HS-27A (cell line): ENCODE measurements at regions not wholly inside any gene's neighbourhood (a gene's known extent, or its start where the extent isn't known, plus 50 kb on each side); places are given as distances from the start of the nearest gene placed in this dataset.

Source experiments
- DNase-seq: peaks from one replicate; pipeline ENCODE4 v3.0.0-alpha.2; 2012; ENCODE audit warnings: low read depth, missing footprints

DNA sequence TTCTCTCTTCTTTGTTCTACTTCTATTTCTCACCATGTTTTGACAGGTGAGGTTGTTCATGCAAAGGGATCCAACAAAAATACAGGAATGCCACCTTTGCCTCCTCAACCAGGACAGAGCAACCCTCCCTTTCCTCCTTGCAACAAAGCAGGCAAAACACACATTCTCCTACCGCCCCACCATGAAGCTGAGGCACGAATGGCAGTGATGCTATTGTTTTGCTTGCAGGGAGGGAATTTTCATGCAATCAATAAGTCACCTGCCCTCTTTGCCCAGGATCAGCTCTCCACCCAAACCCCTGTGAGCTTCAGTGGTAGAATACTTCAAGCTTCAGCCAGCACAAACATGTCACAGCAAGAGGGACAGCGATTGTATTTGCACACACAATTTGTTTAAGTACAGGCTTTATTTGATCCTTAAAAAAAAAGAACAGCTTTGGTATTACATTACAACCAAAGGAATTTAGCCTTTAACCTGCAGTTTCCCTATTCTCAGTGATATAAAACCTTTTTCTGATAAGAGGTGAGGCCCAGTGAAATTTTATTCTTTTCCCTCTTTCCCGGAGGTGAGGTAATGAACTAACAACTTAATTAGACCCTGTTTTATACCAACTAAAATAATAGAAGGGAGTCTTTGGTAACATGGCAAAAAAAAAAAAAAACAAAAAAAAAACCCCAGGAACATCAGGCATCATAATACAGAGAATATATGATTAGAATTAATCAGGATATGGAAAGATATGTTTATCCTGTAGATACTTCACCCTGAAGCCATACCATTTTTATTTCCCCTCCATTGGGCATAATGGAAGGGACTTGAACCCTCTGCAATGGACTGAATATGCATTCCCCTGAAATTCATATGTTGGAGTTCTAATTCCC lies 87.0 kb upstream of the EEA1 start:
- DNase-seq, result no peak

- DNase-seq, result no peak
Measured at GRCh38 chr12:93016752-93017350, 87.8 kb upstream of the EEA1 start.

- DNase-seq, result no peak
Measured at GRCh38 chr12:93018610-93019009, 89.5 kb upstream of the EEA1 start.

DNA sequence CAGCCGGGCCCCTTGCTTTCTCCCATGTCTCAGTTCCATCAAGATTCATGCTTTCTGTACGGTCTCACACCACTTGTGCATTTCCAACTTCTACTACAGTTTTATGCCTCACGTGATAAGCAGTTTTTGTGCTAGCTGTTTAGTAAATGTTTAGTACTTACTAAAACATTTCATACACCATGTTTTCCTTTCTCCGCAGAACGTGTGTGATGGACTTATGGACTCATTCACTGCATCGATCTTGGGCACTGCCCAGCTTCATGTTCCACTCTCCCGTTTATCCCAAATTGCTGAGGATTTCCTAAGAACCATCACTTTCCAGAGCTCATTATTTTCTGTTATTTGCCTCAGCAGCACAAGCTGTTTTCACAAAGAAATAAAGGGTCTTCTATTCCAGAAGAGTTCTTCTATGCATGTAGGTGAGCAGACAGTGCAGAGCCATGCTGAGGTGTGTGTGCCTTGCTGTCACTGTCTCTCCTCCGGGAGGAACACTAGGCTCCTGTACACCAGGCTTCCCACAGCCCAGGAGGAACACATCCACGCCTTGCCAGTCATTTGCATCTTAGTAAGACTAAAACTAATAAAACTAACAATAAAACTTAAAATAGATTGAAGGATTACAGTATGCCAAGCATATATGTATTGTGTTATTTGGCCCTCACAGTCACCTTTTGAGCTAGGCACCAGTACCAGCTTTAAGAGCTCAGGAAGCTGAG lies 90.3 kb upstream of the EEA1 start:
- DNase-seq, result no peak

- DNase-seq, result no peak
Measured at GRCh38 chr12:93019975-93020630, 91.0 kb upstream of the EEA1 start.

DNA sequence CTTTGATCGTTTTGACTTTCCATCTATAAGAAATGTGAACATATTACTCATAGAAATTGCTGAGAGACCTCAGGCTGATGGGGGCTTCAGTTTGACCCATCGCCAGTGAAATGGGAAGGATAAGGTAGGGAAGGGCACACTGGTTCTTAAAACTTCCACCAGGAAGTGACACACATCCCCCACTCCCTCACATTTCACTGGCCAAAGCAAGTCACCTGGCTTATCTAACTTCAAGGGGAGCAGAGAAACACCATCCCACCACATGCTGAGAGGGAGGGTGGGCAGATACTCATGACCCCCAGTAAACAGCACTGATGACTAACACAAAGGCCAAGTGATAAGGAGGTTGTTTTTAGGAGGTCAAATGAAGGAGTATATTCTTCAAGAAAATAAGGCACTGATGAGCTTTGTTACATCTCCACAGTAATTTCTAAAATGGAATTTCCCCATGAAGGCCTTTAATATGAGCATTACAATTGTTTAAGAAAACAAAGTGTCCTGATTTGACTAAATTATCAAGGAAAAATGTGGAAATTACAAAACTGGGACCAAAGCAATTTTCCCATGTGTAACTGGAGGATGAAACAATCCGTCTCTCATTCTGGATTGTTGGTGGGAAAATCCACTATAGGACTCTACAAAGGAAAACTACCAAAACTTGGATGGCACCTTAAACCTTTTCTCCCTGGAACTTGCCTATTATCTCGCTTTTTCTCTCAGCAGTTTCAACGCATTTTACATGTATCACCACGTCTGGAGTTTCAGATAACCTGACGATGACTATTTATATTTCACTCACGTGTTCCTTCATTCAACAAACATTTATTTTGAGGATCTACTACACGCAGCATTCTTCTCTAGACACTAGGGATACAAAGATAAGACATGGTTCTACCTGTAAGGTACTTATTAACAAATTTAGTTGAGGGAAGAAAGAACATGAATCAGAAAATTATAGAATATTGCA lies 91.8 kb upstream of the EEA1 start:
- DNase-seq, result no peak

- DNase-seq, result no peak
Measured at GRCh38 chr12:93022603-93023340, 93.7 kb upstream of the EEA1 start.

DNA sequence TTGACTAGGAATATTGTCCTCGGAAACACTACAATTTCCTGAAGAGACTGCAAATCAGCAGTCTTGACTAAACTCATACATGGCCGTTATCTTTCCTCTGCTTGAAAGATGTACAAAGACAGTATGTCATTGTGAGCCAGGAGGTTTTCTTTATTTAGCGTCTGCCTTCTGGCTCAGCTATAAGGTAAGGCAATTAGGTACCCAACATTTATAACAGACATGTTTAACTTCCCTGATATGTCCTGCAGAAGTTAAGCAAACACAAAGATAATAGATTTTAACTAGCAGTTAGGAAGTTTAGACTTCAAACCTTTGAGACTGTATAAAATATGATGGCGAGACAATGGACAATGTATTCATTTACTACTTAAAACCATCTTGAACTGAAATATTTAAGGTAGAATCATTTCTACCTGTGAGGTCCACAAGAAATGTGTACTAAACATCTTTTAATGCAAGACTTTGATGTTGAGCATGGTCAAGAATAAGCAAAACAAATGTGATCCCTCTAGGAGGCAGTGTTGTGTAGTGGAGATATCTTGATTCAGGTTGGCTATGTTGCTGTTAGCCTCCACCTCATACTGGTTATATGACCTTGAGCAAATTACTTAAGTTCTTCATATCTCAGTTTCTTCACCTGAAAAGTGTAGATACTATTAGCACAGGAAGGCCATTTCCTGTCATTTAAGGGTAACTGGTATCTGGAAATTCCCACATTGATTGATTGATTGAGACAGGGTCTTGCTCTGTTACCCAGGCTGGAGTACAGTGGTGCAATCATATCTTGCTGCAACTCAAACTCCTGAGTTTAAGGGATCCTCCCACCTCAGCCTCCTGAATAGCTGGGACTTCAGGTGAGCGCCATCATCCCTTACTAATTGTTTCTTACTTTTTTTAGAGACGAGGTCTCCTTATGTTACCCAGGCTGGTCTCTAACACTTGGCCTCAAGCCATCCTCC lies 96.3 kb upstream of the EEA1 start:
- DNase-seq, result peak; percentile 38

- DNase-seq, result no peak
Measured at GRCh38 chr12:93027041-93027440, 97.9 kb upstream of the EEA1 start.

DNA sequence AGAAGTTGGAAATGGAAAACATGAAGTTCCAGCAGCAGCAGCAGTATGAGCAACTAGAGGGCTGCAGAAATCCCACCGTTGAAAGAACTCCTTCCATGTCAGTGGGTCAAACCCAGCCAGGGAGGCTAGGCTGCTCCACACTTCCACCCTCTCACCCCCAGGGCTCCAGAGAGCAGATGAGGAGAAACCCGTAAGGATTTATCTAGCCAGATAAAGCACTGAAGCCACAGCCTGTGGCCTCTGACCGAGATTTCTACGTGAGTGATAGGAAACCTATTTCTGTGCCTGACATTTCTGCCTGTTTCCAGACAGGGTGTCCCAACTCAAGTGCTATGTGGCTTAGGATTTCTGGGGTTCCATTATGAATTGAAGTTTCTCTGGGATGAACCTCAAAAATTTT lies 100.0 kb upstream of the EEA1 start:
- no peak for DNase-seq

- DNase-seq, result no peak
Measured at GRCh38 chr12:93031028-93031427, 101.9 kb upstream of the EEA1 start.

- no peak for DNase-seq
Measured at GRCh38 chr12:93032758-93033157, 103.7 kb upstream of the EEA1 start.

- DNase-seq, result no peak
Measured at GRCh38 chr12:93033948-93034347, 104.9 kb upstream of the EEA1 start.

DNA sequence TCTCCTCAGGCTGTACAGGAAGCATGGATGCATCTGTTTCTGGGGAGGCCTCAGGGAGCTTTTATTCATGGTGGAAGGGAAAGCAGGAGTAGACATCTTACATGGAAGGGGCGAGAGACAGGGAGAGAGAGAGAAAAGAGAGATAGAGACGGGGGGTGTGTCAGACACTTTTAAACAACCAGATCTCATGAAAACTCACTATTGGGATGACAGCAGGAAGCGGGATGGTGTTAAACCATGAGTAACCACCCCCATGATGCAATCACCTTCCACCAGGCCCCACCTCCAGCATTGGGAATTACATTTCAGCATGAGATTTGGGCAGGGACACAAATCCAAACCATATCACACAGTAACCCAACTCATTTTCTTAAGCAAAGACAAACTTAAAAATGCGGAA lies 110.0 kb upstream of the EEA1 start:
- DNase-seq, result no peak

GRCh38 chr12:93039930-93040329 lies 110.8 kb upstream of the EEA1 start:
- no peak for DNase-seq

GRCh38 chr12:93040367-93040766 lies 111.3 kb upstream of the EEA1 start:
- DNase-seq, result no peak

DNA sequence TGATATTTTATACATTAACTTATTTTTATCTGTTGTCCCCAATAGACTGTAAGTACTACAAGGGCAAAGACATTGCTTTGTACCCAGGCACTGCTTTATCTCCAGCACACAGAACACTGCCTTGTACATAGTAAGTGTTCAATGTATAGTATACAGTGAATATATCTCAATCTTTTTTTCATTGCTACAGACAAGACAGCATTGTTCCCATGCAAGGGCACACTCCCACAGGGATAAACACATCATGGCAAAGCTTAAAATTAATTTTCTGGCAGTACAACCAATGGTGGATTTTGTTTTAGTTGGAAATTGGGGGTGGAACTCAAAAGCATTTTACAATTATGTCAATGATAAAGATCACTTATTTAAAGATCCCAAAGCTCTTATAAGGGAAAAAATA lies 112.3 kb upstream of the EEA1 start:
- DNase-seq, result no peak

DNA sequence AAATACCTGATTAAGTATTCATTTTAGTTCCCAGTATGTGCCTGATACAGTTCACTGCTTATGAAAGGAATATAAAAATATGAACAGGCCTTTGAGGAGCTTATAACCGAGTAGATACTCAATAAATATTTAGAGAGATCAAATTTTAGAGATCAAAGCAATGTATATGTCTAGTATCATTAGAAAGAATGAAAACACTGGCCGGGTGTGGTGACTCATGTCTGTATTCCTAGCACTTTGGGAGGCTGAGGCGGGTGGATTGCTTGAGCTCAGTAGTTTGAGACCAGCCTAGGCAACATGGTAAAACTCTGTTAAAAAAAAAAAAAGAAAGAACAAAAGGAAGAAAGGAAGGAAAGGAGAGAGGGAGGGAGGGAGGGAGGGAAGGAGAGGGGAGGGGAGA lies 113.2 kb upstream of the EEA1 start:
- DNase-seq, result no peak

- no peak for DNase-seq
Measured at GRCh38 chr12:93042684-93043083, 113.6 kb upstream of the EEA1 start.
